ENCODE measurements at regions not wholly inside any gene's neighbourhood (a gene's known extent, or its start where the extent isn't known, plus 50 kb on each side); places are given as distances from the start of the nearest gene placed in this dataset.
A peak's percentile ranks its signal among the peaks of the same experiment; 100 is the strongest.
"Not testable (repeated sequence)": the region's sequence is repeated elsewhere in the genome, so short reads cannot be mapped to it uniquely, and the experiment has no call there.

DNA sequence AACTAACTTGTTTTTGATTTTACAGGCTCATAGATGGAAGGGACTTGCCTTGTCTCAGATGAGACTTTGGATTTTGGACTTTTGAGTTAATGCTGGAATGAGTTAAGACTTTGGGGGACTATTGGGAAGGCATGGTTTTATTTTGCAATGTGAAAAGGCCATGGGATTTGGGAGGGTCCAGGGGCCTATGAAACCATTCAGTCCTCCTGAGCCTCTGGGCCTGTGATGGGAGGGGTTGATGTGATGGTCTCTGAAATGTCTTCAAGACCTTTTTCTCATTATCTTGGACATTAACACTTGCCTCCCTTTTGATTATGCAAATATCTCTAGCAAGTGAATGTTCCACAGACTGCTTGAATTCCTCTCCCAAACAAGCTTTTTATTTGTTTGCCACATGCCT is 346.0 kb upstream of the DIPK2B start:
- DNase-seq: not testable (repeated sequence)

DNA sequence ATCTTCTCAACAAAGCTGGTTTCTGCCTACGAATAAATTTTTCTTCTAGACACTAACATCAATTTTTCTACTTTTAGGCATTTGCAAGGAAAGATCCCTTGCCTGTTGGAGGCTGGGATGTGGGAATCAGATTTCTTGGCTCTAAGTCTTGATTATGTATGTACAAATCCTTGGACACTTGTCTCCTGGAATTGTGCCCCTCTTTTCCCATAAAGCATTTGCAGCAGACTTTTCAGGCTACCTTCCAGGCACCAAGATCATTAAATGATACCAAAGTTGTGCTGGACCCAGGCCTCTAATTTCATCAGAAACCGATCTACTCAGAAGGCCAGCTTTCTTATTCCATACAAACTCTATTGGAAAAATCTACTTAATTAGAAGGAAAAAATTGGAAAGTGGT is 339.5 kb upstream of the DIPK2B start:
- DNase-seq: no peak

DNA sequence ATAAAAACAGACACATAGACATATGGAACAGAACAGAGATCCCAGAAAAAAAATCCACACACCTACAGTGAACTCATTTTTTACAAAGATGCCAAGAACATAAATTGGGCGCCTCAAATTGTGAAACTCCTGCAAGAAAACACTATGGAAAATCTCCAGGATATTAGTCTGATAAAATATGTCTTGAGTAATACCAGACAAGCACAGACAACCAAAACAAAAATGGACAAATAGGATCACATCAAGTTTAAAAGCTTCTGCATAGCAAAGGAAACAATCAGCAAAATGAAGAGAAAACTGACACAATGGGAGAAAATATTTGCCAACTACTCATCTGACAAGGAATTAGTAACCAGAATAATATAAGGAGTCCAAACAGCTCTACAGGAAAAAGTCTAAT is 337.3 kb upstream of the DIPK2B start:
- DNase-seq: no peak

DNA sequence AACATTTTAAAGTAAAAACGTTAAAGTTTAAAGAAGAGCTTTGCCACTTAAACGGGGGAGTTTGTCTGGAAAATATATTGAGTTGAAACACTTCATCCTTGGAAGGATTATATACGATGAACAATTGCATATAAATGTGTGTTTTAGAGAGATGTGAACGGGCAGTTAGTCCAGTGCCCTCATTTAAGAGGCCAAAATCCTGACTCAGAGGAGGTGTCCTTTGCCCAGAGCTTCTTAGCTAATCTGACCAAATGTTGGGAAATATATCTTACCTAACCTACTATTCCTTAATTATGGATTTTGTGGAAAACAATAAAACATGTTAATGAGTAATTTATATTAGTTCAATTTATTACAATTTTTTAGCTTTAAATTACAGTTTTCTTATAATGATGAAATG is 327.2 kb upstream of the DIPK2B start:
- no peak for DNase-seq

DNA sequence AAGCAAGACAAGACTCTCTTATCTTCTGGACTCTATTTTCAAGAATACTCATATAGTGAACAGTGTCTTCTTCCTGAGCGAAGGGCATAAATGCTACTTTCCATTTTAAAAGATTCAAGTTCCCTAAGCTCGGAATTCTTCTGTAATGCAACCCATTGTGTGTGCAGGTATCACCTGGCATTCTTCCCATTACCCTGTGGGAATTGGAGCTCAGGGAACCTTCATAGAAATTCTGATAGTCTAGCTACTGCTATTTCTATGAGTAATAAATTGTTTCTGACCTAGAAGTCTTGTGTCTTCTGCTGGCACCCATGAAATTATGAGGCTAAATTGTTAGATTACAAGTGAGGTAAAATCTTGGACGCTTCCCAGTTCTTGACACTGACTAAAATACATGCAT is 324.1 kb upstream of the DIPK2B start:
- no peak for DNase-seq

DNA sequence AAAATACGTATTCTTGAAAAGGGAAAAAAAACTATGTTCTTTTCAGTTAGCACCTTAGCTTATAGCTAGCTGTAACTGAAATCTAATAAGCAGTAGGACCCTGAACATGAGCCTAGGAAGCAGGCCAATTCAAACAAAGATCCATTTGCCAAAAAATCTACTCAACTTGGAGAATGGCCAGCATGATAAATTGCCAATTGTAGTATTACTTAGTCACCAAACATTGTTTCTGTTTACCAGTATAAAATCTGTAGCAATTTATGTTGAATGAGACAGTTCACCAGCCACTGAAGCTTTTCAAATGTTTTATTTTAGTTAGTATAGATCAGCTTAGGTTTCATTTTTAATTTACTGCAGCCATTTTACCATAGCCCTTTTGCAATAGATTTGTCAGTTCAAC is 323.6 kb upstream of the DIPK2B start:
- no peak for DNase-seq

DNA sequence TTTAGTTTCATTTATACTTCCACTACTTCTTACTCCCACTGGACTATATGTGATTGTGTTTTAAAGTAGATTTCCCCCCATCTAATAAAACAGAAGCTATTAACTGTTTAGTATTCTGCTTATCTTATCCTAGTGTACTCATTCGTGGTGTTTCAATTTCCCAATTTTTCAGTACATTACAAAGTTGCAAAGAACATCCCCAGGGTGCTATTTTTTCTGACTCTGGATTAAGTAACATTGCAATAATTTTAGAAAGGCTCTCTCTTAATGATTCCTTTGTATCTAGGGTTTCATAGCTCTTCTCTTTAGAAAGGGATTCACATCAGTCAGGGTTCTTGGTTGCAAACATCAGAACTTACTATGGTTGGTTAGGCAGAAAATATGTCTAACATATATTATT is 317.9 kb upstream of the DIPK2B start:
- DNase-seq: no peak

DNA sequence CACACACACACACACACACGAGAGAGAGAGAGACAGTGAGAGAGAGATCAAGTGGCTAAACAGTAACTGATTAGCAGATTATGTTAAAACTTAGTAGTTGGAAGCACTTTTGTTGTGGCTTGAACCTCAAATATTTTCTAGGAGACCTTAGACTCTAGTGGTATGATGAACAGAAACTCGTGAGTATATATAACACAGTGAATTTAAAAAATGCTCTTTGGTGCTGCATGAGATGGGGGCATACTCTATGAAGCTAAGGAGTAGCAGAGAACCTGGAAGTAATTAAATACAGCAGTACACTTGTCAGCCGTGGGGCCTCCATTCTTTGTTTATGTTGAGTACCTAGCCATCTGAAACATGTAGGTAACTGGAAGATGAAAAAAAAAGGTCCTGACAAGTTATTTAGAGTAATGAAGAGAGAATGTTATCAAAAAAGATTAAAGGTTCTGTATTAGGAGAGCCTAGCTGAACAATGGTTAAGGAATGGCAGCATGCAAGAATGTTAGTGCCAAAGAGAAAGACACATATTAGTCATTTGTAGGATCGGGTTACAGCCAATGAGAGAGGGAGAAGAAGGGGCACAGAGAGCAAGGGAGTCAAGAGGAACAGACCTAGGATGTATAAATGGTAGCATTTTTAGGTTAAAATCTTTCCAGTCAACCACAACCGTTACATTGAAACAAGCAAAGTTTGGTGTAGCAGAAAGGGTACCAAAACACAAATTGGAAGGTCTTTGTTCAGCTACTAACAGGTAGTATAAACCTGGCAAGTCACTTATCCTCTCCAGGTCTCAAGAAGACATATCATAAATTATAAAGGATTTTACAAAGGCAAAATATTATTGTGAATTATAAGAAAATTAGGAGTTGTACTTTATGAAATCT is 316.7 kb upstream of the DIPK2B start:
- no peak for DNase-seq

DNA sequence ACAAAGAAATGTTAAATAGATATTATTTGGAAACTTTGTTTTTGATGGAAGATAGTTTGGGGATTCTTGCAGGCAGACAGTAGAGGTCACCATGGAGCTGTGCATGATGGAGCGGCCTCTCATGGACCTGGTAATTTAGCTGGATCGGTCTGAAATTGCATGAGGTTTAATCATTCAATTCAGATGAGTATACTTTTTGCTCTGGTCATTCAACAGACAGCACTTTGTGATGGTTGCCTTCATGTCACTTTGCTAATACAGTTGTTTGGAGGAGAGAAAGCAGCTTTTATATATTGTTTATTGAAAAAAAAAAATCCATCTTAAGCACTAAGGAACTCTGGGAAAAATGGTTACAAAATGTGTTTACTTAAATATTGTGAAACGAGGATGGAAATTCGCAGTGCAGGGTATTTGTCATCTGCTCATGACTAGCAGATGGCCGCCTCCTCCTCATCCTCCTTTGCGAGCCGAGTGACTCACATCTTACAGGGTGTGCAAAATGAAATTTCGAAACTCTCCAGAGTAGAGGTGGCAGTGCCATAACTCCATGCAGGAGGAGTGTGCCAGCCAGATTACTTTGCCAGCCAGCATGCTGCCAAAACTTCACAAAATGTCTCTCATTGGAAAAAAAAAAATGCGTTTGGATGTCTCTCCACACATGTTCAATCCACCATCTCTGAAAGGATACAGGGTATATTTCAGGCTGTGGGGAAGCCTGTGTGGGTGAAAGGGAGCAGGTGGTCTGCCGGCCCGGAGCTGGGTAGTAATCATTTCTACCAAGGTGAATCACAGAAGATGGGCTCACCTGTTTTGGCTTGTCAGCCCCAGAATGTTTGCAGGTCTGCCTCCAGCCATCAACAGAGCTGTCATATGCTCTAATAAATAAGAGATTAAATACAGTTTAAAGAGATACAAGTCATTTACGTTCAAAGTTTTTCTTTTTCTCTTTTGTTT is 314.9 kb upstream of the DIPK2B start:
- peak; percentile 7 to 37 for DNase-seq

DNA sequence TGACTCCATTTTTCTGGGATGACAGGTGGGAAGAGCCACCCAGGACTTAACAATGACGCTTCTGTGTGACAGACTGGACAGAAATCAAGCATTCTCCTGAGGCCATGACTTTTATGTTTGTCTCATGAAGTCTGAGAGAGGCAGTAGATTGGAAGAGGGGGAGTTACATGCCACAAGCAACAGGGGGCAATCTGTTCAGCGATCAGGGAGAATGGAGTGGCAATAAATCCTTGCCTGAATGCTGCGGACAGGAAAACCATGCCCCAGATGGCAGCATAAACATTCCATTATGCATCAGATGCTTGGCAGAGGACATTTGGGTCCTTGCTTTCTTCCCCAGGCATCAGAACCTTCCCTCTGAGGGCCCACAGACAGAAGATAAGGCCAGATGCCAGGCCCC is 312.4 kb upstream of the DIPK2B start:
- DNase-seq: no peak

DNA sequence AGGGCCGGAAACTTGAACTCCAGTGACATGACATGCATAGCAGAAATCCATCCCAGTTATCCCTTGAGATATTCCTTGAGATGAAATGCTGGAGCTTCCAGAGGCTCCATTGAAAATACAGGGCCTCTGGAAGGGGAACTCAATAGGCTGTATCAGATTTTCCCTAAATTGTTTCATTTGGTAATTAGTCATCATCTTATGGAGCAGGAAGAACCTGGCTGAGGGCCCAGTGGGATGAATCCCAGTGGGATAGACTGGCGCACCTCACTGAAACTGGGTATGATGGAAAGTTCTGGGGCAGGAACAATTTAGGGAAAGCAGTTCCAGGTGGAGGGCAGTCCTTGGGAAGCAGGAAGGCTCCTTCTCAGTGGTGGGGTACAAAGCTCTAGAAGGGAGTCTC is 307.8 kb upstream of the DIPK2B start:
- DNase-seq: no peak

DNA sequence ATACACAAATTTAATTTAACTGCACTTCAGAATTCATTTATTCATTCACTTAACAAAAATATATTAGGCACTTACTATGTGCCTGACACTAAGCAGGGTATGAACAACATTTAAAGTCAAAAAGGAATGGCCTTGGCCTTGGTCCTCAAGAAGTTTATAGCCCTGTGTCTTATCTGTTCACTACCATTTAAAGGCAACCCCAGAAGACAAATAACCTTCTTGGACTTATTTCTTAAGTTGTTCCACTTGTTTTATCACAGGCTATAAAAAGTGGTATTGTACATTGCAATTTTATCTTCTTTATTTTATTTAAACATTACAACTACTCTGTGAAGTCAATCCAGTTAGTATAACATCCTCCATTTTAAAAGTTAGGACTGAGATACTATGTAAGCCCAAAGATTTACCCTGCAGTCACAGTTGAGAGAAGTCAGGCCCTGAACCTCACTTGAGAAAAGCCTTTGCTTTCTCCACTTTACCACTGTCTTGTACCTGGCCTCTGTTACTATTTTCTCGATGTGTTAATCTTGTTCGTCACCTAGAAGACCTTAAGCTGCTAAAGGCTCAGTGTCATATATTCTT is 305.6 kb upstream of the DIPK2B start:
- DNase-seq: no peak

DNA sequence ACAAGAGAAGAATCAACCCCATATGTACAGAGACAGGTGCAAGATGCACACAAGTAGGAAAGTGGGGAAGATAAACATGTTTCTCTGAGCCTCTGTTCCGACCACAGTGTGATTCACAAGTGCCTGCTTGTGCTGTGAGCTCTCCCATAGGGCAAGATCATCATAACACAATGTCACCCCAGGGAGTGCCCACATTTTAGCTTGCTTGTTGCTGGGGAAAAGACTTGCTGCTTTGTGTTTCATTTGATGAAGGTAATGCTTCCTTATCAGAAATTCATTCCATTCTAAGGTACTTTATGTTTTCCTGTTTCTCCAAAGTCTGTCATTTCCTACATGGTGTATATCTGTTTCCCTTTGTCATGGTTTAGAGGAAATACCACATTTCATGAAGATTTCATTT is 304.5 kb upstream of the DIPK2B start:
- no peak for DNase-seq

DNA sequence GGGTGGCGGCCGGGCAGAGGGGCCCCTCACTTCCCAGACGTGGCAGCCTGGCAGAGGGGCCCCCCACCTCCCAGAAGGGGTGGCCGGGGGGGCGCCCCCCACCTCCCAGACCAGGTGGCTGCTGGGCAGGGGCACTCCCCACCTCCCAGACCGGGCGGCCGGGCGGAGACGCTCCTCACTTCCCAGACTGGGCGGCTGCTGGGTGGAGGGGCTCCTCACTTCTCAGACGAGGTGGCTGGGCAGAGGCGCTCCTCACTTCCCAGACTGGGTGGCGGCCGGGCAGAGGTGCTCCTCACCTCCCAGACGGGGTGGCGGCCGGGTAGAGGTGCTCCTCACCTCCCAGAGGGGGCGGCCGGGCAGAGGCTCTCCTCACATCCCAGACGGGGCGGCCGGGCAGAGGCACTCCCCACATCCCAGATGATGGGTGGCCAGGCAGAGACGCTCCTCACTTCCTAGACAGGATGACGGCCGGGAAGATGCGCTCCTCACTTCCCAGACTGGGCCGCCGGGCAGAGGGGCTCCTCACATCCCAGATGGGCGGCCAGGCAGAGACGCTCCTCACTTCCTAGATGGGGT is 303.2 kb upstream of the DIPK2B start:
- DNase-seq: not testable (repeated sequence)

DNA sequence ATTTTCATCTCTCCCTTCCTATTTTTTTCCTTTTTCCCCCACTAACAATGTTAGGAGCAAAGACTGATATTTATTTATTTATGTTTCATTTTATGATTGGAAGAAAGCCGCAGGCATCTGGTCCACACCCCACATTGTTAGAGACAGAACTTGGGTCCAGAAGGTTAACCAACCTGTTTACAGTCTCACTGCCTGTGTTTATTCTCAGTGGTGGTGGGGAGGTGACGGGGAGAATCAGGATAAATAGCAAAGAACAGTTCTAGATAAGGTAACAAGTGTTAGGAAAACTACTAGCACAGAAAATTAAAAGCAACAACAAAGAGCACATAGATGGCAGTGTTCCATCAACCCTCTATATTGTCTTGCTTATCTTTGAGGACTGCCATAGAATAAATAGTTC is 301.7 kb upstream of the DIPK2B start:
- DNase-seq: no peak

DNA sequence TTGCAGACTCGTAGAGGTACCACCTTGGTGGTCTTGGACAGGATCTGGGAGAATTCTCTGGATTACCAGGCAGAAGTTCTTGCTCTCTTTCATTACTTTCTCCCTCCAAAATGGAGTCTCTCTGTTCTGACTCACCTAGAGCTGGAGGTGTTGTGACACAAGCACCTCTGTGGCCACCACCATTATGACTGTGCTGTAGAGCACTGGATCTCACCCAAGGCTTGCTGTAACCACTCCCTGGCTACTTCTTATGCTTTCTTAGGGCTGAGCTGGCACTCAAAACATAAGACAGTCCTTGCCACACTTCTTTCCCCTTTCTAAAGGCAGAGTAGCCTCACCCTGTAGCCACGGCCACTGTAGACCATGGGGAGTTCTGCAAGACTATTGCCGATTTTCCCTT is 296.6 kb upstream of the DIPK2B start:
- no peak for DNase-seq

DNA sequence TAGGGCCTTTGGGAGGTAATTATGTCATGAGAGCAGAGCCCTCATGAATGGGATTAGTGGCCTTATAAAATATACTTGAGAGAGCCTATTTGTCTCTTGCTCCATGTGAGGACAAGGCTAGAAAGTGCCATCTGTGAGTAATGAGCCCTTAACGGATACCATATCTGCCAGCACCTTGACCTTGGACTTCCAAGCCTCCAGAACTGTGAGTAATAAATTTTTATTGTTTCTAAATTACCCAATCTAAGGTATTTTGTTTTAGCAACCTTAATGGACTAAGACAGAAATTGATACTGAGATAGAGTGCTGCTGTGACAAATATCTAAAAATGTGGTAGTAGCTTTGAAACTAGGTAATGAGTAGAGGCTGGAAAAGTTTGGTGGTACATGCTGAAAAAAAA is 285.0 kb upstream of the DIPK2B start:
- no peak for DNase-seq

DNA sequence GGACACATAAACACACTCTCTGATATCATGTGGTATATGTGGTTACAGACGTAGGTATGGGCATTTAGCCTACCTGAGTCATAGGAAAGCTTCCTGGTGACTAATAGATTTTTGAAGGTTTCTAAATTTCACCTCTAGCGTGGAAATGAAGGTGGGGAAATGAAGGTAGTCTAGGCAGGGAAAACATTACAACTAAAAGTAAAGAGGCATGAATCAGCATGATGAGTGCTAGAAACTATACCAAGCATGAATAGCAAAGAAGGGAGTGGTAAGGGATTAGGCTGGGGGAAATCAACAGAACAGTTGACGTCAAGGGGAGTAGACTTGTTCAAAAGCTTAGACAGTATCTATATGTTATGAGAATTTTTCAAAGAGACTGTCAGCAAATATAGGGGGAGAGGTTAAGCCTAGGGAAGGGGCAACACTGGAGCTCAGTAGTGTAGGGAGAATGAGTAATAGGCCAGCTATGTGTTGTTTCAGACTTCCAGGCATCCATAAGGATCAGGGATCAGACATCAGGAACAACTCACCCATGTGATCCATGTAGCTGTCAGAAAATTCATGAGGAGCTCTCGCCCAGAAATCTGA is 279.3 kb upstream of the DIPK2B start:
- no peak for DNase-seq

DNA sequence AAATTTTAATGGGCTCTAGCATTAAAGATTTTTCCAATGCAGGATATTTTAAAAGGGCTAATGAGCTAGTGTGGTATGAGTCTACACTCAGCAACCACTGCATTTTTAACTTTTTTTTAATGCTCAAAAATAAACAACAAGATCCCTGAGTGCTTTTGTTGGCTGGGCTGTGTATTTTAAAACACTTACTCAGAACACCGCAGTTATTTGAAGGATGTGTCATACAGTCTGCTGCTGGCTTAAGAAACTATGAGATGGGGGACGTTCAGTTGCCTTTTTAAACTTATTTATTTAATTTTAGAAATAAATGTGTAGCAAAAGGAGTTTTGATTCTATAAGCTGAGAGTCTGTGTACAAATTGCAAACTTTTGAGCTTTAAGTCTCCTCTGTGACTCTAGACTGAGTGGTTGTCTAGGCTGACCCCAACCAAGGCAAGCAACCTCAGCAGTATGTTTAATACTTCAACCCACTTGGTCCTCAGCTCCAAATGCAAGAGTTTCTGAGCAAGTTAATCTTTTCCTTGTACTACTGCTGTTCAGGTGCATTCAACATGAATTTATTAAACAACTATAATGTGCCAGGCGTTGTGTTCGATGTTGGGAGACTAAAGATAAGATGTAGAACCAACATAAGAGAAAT is 278.6 kb upstream of the DIPK2B start:
- no peak for DNase-seq

DNA sequence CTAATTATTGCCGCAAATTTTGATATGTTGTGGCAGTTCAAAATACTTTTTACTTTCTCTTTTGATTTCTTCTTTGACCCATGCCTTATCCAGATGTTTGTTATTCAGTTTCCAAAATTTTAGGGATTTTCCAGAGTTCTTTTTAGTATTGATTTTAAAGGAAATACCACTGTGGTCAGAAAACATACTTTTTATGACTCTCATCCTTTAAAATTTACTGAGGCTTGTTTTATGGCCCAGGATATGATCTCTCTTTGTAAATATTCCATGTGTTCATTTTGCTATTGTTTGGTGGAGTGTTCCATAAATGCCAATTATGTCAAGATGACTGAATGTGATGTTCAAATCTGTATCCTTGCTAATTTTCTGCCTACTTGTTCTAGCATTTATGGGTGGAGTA is 272.3 kb upstream of the DIPK2B start:
- no peak for DNase-seq

DNA sequence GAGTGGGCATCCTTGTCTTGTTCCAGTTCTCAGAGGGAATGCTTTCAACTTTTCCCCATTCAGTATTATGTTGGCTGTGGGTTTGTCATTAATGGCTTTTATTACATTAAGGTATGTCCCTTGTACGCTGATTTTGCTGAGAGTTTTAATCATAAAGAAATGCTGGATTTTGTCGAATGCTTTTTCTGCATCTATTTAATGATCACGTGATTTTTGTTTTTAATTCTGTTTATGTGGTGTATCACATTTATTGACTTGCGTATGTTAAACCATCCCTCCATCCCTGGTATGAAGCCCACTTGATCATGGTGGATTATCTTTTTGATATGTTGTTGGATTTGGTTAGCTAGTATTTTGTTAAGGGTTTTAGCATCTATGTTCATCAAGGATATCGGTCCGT is 266.9 kb upstream of the DIPK2B start:
- DNase-seq: not testable (repeated sequence)

DNA sequence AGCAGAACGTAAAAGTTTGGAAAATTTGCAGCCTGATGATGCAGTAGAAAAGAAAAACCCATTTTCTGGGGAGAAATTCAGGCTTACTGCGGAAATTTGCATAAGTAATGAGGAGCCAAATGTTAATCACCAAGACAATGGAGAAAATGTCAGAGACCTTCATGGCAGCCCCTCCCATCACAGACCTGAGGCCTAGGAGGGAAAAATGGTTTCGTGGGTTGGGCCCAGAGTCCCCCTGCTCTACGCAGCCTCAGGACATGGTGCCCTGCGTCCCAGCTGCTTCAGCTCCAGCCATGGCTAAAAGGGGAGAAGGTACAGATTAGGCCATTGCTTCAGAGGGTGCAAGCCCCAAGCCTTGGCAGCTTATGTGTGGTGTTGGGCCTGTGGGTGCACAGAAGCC is 255.1 kb upstream of the DIPK2B start:
- DNase-seq: not testable (repeated sequence)

All from stimulated activated CD4-positive, alpha-beta T cell treated with anti-CD3 and anti-CD28 coated beads, Interleukin-4, amount 100 ng/mL, for 4 hours (primary cell).